Activated CD4-positive, alpha-beta T cell treated with anti-CD3 and anti-CD28 coated beads, Interleukin-2, Interleukin-6, amounts not matched to agents 100 ng/mL and 50 ng/mL, durations not matched to agents 16 hours and 8 hours (primary cell): ENCODE measurements at regions not wholly inside any gene's neighbourhood (a gene's known extent, or its start where the extent isn't known, plus 50 kb on each side); places are given as distances from the start of the nearest gene placed in this dataset.
"Not testable (repeated sequence)": the region's sequence is repeated elsewhere in the genome, so short reads cannot be mapped to it uniquely, and the experiment has no call there.

Source experiments
- DNase-seq: peaks from one replicate; pipeline ENCODE4 v3.0.0-alpha.2; 2020

DNA sequence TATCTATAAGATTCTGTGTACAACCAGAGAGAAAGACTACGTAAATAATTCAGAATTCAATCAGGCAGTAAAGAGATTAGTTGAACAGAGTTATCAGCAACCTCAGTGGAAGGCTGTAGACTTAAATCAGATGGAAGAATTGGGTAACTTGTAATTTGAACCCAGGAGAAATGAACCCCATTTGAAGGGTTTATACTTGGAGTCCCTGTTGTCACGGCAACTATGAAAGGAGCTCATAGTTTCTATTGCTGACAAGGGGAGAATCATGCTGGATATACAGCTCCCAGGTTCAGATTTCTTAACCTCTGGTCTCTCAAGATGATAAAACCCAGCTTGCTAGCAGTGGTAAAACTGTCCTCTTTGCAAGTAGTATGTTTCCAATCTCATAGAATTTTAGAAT is 54.4 kb upstream of the BMP4 start:
- no peak for DNase-seq

DNA sequence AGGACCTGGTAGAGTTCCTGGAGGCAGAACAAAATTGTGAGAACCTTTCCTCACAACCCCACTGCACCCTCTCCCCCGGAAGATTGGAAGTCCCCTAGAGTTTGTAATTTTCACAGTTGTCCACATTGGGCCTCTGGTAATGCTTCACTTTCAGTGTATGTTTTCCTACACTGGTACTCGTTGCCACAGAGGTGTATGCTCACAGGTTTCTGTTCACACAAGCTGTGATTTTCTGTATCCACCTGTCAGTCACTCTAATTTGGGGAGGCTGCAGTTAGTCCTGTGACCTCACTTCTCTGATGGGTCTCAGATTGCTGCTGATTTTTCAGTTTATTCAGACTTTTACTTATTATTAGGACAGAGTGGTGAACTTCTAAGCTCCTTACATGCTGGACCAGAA is 66.4 kb upstream of the BMP4 start:
- DNase-seq: no peak

DNA sequence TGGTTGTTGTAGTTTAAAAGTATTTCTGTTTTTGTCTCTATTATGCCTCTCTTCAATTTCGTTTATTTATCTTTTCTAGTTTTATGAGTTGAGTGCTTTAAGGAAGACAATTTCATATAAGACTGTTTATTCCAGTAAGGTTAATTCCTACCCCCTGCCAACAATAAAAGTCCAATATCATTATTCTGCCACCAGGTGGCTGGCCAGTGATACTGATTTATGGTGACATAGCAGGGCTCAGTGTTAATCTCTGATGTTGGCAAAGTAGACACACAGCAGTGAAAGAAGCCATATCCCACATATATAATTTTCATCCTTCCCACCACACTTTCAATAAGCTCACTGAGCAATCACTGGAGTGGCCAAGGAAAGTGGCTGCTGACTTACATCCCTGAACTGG is 69.0 kb upstream of the BMP4 start:
- DNase-seq: peak; percentile 12

DNA sequence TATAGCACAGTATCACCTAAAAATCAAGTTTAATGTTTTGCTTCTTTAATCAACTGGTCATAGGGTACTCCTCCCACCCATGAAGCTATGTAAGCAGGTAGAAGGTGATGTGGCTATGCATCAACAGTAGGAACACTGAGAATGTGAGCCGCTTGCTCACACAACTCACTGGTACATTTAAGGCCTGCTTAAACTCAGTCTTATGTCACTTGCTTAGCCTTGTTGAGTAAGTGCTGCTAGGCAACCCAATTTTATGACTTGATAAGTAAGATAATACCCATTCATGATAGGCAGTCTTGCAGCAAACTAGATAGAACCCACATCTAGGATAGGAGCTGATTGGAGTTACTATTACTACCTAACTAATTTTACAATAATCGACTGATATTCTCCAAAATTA is 70.0 kb upstream of the BMP4 start:
- no peak for DNase-seq

DNA sequence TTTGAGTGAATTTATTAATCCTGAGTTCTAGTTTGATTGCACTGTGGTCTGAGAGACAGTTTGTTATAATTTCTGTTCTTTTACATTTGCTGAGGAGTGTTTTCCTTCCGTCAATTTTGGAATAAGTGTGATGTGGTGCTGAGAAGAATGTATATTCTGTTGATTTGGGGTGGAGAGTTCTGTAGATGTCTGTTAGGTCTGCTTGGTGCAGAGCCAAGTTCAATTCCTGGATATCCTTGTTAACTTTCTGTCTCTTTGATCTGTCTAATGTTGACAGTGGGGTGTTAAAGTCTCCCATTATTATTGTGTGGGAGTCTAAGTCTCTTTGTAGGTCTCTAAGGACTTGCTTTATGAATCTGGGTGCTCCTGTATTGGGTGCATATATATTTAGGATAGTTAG is 74.4 kb upstream of the BMP4 start:
- not testable (repeated sequence) for DNase-seq

DNA sequence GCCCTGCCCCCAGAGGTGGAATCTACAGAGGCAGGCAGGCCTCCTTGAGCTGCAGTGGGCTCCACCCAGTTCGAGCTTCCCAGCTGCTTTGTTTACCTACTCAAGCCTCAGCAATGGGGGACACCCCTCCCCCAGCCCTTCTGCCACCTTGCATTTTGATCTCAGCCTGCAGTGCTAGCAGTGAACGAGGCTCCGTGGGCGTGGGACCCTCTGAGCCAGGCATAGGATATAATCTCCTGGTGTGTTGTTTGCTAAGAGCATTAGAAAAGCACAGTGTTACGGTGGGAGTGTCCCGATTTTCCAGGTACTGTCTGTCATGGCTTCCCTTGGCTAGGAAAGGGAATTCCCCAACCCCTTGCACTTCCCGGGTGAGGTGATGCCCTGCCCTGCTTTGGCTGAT is 76.7 kb upstream of the BMP4 start:
- not testable (repeated sequence) for DNase-seq

DNA sequence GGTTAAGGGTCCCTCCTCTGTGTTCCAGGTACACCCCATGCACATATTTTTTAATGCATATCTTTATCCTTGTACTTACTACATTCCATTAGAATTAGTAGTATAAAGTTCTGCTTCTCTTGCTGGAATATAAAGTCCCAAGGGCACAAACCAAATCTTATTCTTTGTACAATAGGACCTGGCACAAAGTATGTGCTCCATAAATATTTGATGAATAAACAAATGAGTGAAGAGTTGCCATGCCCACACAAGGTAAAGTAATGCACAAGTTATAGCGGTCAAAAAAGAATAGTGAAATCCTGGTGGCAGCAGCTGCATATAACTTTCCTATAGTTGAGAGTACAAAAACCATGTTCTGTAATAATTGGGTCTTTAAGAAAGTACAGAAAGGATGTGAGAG is 82.1 kb upstream of the BMP4 start:
- no peak for DNase-seq

DNA sequence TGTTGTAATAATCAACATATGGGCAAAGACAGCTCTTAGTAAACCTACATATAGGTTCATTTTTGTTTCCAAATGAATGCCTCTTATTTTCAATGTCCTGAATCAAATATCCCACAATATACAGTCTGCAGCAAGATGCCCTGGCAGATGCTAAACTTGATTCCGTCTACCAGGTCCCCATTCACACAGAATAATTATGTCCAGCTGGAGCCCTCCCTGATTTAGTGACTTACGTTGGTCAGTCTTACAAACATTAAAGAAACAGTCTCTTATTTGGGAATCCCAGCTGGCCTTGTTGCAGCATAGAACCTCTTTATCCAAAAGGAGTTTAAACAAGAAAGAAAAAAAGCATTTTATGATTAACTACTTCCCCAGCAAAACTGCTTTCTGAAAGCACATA is 82.7 kb upstream of the BMP4 start:
- no peak for DNase-seq

DNA sequence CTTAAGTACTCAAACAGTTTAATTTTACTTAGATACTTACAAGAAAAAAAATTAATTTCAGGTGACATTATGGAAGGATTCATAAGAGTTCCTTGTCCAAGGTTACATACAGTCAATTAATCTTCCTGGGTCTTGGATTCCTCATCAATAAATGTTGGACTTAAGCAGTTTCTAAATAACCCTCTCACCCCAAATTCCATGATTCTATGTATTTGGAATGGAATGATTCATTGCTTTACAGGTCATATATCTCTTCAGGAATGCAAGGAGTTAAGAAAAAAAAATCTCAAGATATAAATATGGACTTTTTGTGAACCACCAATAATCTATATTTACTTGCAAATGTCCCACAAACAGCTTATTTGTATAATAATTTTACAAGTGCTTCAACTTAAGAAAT is 84.2 kb upstream of the BMP4 start:
- no peak for DNase-seq

DNA sequence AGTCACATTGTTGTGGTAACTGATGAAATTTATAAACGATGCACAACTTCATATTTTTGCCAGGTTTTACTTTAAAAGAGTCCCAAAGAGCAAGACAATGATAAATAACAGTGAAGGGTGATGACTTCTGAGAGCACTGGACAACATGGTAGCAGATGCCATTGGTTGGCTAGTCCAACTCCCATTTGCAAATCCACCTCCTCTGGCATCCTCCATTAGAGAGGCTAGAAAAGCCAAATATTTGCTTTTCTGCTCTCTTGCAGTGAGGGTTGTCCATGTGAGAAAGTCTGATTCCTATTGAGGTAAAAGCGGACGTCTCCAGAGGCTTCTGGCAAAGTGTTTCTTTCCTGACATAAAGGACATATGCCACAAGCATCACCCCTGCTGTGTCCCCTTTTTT is 89.6 kb upstream of the BMP4 start:
- DNase-seq: no peak

DNA sequence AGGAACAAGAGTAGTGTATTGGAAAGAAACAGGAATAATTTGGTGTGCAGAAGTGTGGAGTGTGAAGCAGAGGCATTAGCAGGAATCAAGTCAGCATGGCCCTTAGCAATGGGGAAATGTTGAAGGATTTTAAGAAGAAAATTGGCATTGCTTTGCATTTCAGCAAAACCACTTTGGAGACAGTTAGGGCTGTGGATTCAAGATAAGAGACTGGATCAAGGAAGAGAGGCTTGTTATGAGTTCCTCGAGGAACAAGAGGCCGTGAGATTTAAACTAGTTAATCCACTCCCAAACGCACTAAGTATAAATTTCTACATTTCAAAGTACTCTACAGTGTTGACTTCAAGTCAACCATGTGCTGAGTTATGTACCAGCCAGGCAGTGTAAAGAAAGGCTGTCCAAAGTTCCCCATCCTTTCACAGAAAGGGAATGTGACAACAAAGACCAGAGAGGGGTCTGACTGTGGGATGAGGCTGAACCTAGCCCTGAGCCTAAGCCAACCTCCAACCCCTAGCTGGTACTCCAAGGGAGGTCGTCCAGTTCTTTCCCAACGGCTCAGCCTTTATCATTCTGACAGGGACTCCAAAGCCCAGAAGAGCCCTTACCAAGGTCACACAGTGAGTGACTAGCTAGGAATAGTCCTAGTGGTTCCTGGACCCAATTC is 91.2 kb upstream of the BMP4 start:
- DNase-seq: no peak

DNA sequence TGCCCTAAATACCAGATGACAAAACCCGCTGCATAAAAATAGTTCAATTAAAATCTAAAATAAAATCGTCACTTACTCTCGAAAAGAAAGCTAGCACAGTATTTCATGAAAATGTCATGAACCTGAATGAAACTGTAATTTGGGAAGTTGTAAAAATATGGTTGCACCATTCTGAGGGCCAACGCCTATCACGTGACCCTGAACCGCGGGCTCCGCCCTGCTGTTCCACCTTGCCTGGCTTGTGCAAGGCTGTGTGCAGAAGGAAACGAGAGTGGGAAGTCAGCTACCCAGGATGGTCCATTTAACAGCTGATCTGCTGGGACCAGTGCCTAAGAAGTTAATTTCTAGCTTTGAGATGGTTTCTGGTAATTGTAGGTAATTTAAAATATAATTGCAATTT is 91.7 kb upstream of the BMP4 start:
- DNase-seq: no peak

DNA sequence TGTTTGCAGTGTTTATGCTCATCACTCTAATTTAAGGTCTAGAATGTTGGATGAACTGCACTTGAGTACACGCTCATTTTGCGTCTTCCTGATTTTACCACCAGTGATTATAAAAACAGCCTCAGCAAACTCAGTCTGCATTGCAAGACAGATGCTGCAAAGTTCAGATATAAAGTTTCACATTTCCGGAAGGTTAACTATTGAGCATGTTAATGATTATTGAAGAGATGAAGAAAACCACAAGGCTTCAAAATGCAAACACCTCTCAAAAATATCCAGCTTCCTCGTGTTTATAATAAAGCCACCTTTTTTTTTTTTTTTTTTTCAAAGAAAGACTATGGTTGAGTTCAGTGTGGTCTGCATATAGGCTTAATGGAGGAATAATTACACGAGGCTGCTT is 92.1 kb upstream of the BMP4 start:
- DNase-seq: no peak

DNA sequence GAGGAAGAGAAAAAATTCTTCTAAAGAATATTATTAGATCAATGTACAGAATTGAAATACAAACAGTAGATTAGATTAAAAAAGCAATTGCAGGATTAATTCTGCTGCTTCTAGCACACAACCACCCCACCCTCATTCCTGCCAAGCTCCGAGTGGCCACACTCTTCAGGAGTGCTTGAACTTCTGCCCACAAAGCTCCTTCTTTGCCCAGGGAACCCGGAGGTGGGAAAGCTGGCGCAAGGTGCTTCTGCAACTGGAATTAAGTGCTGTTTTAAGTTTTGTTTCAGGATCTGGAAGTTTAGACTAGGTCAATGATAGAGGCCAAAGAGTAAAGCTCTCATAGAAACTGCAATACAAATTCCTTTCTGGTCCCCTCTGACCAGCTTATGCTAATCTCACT is 94.1 kb upstream of the BMP4 start:
- no peak for DNase-seq

DNA sequence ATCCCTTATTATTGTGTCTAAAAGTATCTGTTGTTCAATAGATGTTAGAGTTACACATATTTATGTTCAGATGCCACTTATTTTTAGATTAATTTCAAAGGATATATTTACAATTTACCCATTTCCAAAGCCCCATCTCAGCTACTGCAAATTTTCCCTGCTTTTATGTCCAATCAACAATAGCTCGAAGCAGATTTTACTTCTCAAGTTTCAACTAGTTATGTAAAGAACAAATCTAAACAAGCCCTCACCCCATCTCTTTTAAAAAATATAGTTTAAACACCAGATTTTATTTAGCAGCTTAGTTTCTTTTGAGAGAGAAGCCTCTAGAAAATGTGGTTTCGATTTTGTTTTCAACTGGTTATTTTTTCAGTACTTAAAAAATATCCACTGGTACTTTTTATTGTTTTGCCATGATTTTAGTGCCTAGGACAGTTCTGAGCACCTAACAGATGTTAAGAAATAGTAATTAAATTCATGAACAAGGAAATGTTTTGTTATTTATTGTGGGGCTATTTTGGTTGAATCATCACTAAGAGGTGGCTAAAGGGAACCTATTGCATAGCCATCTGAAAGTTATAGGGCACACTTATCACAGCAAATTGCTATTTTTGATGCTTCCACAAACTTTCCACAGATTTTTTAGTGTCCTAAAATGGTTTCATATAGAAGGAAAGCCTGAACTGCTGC is 96.2 kb upstream of the BMP4 start:
- no peak for DNase-seq

DNA sequence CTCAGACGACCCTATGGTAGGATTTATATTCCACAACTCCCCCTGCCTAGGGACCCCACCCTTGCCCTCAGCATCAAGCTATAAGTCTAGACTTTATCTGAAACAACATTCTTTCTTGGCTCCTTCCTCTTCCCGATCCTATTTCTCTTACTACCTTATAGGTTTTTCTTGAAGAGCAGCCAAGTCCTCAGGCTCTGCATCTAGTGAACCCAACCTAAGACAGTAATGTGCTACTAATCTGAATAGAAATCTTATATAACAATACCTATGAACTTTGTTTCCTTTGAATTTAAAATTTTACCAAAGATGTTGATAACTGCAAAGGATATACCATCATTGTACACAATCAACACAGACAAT is 96.7 kb upstream of the BMP4 start:
- no peak for DNase-seq

DNA sequence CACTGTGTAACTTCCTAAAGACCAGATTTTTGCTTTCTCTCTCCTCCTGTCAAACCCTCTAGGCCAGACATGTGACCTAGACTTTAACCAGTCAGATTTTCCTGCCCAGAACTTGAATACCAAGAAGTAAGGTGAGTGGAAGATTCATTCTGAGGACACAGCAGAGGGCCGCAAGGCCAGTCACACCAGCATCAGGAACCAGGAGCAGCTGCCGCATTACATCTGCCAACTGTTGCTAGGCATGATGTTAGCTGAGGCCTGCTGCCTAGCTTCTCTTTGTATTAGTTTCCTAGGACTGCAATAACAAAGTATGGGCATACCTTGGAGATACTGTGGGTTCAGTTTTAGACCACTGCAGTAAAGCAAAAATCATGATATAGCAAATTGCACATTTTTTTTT is 101.9 kb upstream of the BMP4 start:
- DNase-seq: no peak

DNA sequence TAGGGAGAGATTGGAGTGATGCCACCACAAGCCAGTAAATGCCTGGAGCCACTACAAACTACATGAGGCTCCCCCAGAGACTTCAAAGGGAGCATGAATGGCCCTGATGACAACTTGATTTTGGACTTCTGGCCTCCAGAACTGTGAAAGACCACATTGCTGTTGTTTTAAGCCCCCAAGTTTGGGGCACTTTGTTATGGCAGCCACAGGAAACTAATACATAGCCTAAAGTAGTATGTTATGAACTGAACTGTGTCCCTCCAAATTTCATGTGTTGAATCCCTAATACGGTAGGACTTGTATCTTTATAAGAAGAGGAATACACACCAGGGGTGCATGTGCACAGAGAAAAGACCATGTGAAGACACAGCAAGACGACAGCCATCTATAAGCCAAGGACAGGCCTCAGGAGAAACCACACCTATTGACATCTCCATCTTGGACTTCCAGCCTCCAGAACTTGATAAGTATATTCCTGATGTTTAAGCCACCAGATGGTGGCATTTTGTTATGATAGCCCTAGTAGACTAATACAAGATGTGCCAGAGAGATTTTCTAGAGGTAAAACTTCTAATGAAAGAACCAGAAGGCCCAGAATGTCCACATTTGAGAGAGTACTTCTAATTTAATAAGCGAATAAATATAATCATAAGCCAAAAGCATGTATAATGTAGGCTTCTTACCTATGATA is 127.1 kb upstream of the BMP4 start:
- DNase-seq: no peak

DNA sequence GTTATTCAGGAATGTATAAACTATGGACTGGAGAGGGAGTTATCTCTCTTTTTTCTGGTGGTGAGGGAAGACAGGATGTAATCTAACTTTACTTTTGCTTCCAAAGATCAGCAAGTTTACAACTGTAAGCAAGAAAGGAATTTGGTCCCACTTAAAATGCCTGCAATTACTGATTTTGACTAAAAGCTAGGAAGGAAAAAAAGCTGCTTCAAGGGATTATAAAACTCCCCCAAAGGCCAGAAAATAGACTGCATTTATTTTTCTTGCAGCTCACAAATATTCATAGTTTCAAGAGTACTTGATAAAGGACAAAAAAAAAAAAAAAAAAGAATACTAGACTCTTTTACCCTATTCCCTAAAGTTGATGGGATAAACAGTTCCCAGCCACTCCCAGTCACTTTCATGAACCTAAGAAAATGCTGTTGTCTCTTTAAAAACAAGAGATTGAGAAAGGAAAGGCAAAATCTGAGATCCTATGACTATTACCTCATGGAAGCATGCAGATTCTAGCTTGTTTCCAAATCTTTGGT is 128.7 kb upstream of the BMP4 start:
- no peak for DNase-seq

DNA sequence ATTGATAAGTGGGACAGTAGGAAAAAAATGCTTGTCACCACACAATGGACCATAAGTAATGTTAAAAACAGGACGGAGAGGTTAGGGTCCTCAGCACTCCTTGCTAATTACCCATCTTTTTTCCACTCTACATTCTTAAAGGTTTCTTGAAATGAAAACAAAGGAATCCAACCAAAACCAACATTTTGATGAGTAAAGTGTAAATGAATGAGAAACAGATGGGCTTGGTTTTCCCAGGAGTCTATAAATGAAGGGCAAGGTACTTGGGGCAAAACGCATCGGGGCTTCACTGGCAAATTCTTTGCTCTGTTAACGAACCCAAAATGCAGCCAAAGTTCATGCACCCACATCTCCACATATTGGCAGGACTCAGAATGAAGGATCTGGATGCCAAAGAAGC is 129.2 kb upstream of the BMP4 start:
- no peak for DNase-seq

DNA sequence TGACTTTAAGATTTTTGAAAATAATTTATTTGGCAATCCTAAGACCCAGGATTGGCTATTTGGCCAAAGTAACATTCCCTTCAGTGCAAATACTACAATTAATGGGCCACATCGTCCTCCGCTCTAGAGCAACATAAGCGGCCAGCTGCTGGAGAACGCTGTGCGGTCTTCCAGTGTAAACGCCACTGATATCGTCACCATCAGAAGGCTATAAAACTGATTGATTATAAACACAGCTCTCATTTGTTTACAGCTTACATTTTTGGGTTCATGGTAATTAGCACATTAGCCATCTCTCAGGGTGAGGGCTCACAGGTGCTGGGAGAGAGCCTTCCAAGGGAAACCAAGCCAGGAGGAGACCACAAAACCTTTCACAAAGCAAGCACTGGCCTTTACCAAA is 130.1 kb upstream of the BMP4 start:
- DNase-seq: no peak

DNA sequence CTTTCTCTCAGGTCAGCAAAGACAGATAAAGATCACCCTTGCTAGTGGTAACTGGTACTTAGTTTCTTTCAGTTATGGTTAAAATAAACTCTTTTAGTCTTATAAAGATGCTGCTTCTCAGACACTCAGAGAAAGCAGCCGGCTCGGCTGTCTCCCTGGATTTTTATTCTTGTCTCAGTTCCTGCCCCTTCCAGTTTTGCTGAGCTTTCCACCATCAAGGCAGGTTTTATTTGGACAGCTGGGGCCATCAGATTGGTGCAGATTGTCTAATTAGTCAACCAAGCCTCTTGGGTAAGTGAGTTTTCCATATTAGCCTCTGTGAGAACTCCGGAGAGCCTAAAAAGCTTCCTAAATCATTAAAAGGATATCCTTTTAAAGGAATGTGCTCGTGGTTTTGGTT is 130.8 kb upstream of the BMP4 start:
- no peak for DNase-seq

DNA sequence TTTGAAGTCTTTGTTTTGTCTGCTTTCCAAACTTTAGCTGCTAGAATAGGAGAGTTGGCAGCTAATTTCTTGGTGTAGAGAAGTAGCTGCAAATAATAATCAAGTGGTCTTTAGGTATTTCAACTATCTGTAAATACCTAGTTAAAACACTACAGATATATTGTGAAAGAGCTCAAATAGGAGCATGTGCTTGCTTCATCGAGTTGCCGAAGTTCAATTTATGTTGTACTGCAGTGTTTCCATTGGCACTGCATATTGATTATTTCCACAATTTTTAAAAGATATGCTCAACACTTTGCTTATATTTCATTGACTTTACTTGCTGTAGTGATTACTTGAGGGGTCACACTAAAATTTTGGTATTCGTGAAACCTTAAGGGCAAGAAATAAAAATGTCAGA is 131.6 kb upstream of the BMP4 start:
- no peak for DNase-seq

DNA sequence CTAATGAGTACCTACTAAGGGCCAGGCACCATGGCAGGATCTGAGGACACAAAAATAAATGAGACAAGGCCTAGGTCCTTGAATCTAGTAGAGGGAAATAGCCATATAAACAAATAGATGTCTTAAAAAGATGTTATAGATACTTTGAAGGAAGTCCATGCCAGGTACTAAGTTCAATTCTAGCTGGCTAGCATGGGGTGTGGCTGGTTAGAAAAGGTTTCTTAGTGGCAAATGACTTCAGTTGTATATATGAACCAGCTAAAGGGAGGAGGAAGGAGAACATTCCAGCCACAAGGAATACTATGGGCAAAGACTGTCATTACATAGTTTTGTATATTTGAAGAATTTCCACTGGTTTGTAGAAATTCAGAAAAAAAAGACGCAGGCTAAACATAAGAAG is 133.6 kb upstream of the BMP4 start:
- no peak for DNase-seq

DNA sequence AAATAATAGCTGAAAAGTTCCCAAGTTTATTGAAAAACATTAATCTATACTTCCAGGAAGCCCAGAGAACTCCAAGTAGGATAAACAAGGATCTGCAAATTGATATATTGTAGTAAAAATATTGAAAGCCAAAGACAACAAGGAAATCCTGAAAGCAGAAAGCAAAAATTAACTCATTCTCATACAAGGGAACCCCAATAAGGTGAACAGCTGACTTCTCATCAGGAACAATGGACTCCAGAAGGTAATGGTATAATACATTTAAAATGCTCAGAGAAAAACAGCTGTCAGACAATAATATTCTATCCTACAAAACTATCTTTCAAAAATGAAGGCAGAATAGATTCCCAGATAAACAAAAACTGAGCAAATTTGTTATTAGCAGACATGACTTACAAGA is 138.1 kb upstream of the BMP4 start:
- DNase-seq: no peak
